Ectodermal cell (in vitro differentiated cells): ENCODE measurements at regions not wholly inside any gene's neighbourhood (a gene's known extent, or its start where the extent isn't known, plus 50 kb on each side); places are given as distances from the start of the nearest gene placed in this dataset.

Source experiments
- H3K27ac ChIP-seq: 2 replicates; pipeline ENCODE4 v1.7.0; 2013; ENCODE audit warnings: mild to moderate bottlenecking, low read depth, low read length; ENCODE audit not compliant: insufficient read depth, poor library complexity, severe bottlenecking
- H3K27me3 ChIP-seq: 2 replicates; pipeline ENCODE4 v1.7.0; 2013; ENCODE audit warnings: mild to moderate bottlenecking, low read length; ENCODE audit not compliant: insufficient read depth, control insufficient read depth, poor library complexity, severe bottlenecking
- H3K36me3 ChIP-seq: one replicate; pipeline ENCODE4 v1.7.0; 2013; ENCODE audit warnings: low read length; ENCODE audit not compliant: control insufficient read depth, insufficient read depth
- H3K4me1 ChIP-seq: one replicate; pipeline ENCODE4 v1.7.0; 2013; ENCODE audit warnings: low read length; ENCODE audit not compliant: control insufficient read depth, insufficient read depth
- H3K4me3 ChIP-seq: 2 replicates; pipeline ENCODE4 v1.7.0; 2013; ENCODE audit warnings: low read depth, low read length, control low read depth; ENCODE audit not compliant: insufficient read depth
- H3K9me3 ChIP-seq: 2 replicates; pipeline ENCODE4 v1.7.0; 2013; ENCODE audit warnings: mild to moderate bottlenecking, low read length, moderate library complexity; ENCODE audit not compliant: control insufficient read depth
- WGBS, 2 experiments: methylation state at CpG; one replicate each; pipeline ENCODE4 v1.1.7; 2013; ENCODE audit warnings: missing lambda C conversion rate in 2 of 2; 5-methylcytosine and 5-hydroxymethylcytosine counted together

GRCh38 chr13:91100944-91101343 is 246.5 kb upstream of the MIR17HG start:
- Histone ChIP-seq H3K27ac (no peak overlapping the region), H3K4me1 (peaks cover 9% of the 10 kb centered on the region), H3K36me3 (no peaks in the 10 kb centered on the region), H3K27me3 (no peaks in the 10 kb centered on the region), H3K4me3 (no peak overlapping the region), H3K9me3 (no peaks in the 10 kb centered on the region)

GRCh38 chr13:91101381-91101780 is 246.1 kb upstream of the MIR17HG start:
- H3K27ac ChIP-seq: no peak overlapping the region
- no peaks in the 10 kb centered on the region for H3K9me3 ChIP-seq
- WGBS, 2 experiments: 74 to 75% methylated on average over 2 of the region's 2 CpGs
- no peaks in the 10 kb centered on the region for H3K27me3 ChIP-seq
- H3K4me3 ChIP-seq: no peak overlapping the region
- H3K36me3 ChIP-seq: no peaks in the 10 kb centered on the region
- peaks cover 9% of the 10 kb centered on the region for H3K4me1 ChIP-seq

- Histone ChIP-seq H3K27ac (no peak overlapping the region), H3K9me3 (no peaks in the 10 kb centered on the region), H3K27me3 (no peaks in the 10 kb centered on the region), H3K4me1 (peaks cover 5% of the 10 kb centered on the region), H3K36me3 (no peaks in the 10 kb centered on the region), H3K4me3 (no peak overlapping the region)
- 88 to 100% methylated on average over 2 of the region's 3 CpGs for WGBS, 2 experiments
These were observed 242.2 kb upstream of the MIR17HG start for GRCh38 chr13:91105270-91105669.

GRCh38 chr13:91106565-91106964 is 240.9 kb upstream of the MIR17HG start:
- Histone ChIP-seq H3K9me3 (no peaks in the 10 kb centered on the region), H3K27me3 (no peaks in the 10 kb centered on the region), H3K4me3 (no peak overlapping the region), H3K4me1 (peaks cover 3% of the 10 kb centered on the region), H3K27ac (no peak overlapping the region), H3K36me3 (no peaks in the 10 kb centered on the region)
- no CpG with 5 or more reads among the region's 2 CpGs for WGBS, 2 experiments

GRCh38 chr13:91108315-91108714 is 239.2 kb upstream of the MIR17HG start:
- WGBS, 2 experiments: 100% methylated on average over 1 of the region's 1 CpG
- H3K4me1 ChIP-seq: peaks cover 3% of the 10 kb centered on the region
- H3K27me3 ChIP-seq: no peaks in the 10 kb centered on the region
- H3K9me3 ChIP-seq: no peaks in the 10 kb centered on the region
- no peak overlapping the region for H3K4me3 ChIP-seq
- no peak overlapping the region for H3K27ac ChIP-seq
- no peaks in the 10 kb centered on the region for H3K36me3 ChIP-seq

- no peaks in the 10 kb centered on the region for H3K36me3 ChIP-seq
- no peaks in the 10 kb centered on the region for H3K9me3 ChIP-seq
- WGBS, 2 experiments: 92% methylated on average over 6 of the region's 6 CpGs
- H3K4me1 ChIP-seq: peaks cover 3% of the 10 kb centered on the region
- no peak overlapping the region for H3K27ac ChIP-seq
- no peak overlapping the region for H3K4me3 ChIP-seq
- H3K27me3 ChIP-seq: no peaks in the 10 kb centered on the region
These were observed 235.8 kb upstream of the MIR17HG start for GRCh38 chr13:91111476-91112200.

- Histone ChIP-seq H3K27me3 (no peaks in the 10 kb centered on the region), H3K36me3 (no peaks in the 10 kb centered on the region), H3K27ac (no peak overlapping the region), H3K9me3 (no peaks in the 10 kb centered on the region), H3K4me3 (no peak overlapping the region), H3K4me1 (peaks cover 3% of the 10 kb centered on the region)
- WGBS, 2 experiments: 92 to 97% methylated on average over 5 to 6 of the region's 7 CpGs
These were observed 235.1 kb upstream of the MIR17HG start for GRCh38 chr13:91112201-91112923.

- H3K36me3 ChIP-seq: no peaks in the 10 kb centered on the region
- no peak overlapping the region for H3K4me3 ChIP-seq
- 94 to 97% methylated on average over 1 of the region's 1 CpG for WGBS, 2 experiments
- no peaks in the 10 kb centered on the region for H3K9me3 ChIP-seq
- peaks cover 3% of the 10 kb centered on the region for H3K4me1 ChIP-seq
- H3K27me3 ChIP-seq: no peaks in the 10 kb centered on the region
- no peak overlapping the region for H3K27ac ChIP-seq
These were observed 234.6 kb upstream of the MIR17HG start for GRCh38 chr13:91112924-91113277.

- Histone ChIP-seq H3K9me3 (no peaks in the 10 kb centered on the region), H3K4me1 (peaks cover 3% of the 10 kb centered on the region), H3K4me3 (no peak overlapping the region), H3K36me3 (no peaks in the 10 kb centered on the region), H3K27me3 (no peaks in the 10 kb centered on the region), H3K27ac (no peak overlapping the region)
- 92 to 94% methylated on average over 1 of the region's 1 CpG for WGBS, 2 experiments
These were observed 231.7 kb upstream of the MIR17HG start for GRCh38 chr13:91115776-91116175.

GRCh38 chr13:91117351-91117750 is 230.1 kb upstream of the MIR17HG start:
- no peaks in the 10 kb centered on the region for H3K4me1 ChIP-seq
- no peaks in the 10 kb centered on the region for H3K9me3 ChIP-seq
- H3K4me3 ChIP-seq: no peak overlapping the region
- no peaks in the 10 kb centered on the region for H3K36me3 ChIP-seq
- no peak overlapping the region for H3K27ac ChIP-seq
- H3K27me3 ChIP-seq: no peaks in the 10 kb centered on the region
- WGBS, 2 experiments: 92 to 94% methylated on average over 2 of the region's 2 CpGs
